ENCODE measurements at regions not wholly inside any gene's neighbourhood (a gene's known extent, or its start where the extent isn't known, plus 50 kb on each side); places are given as distances from the start of the nearest gene placed in this dataset.

GRCh38 chr6:4584801-4585200 lies 191.4 kb upstream of the CDYL start:
- no peak for DNase-seq

- DNase-seq = no peak
These were observed 193.4 kb upstream of the CDYL start for GRCh38 chr6:4582506-4583417.

GRCh38 chr6:4581468-4582385 lies 194.5 kb upstream of the CDYL start:
- DNase-seq = no peak

GRCh38 chr6:4580361-4580760 lies 195.8 kb upstream of the CDYL start:
- DNase-seq = no peak

- DNase-seq = no peak
These were observed 198.8 kb upstream of the CDYL start for GRCh38 chr6:4577406-4577805.

GRCh38 chr6:4575714-4576113 lies 200.5 kb upstream of the CDYL start:
- peak in 1 of 3 experiments; percentile 6 for DNase-seq

- no peak for DNase-seq
These were observed 202.2 kb upstream of the CDYL start for GRCh38 chr6:4574007-4574406.

- no peak for DNase-seq
These were observed 205.2 kb upstream of the CDYL start for GRCh38 chr6:4571011-4571410.

GRCh38 chr6:4568138-4568537 lies 208.1 kb upstream of the CDYL start:
- DNase-seq = no peak

- no peak for DNase-seq
These were observed 209.1 kb upstream of the CDYL start for GRCh38 chr6:4567141-4567540.

- no peak for DNase-seq
These were observed 210.6 kb upstream of the CDYL start for GRCh38 chr6:4565301-4566250.

GRCh38 chr6:4564801-4565271 lies 211.4 kb upstream of the CDYL start:
- DNase-seq = no peak

- no peak for DNase-seq
These were observed 212.3 kb upstream of the CDYL start for GRCh38 chr6:4563877-4564276.

- DNase-seq = no peak
These were observed 213.0 kb upstream of the CDYL start for GRCh38 chr6:4563156-4563555.

GRCh38 chr6:4561773-4562400 lies 214.3 kb upstream of the CDYL start:
- no peak for DNase-seq

- DNase-seq = no peak
These were observed 215.1 kb upstream of the CDYL start for GRCh38 chr6:4561078-4561435.

GRCh38 chr6:4560221-4561077 lies 215.8 kb upstream of the CDYL start:
- no peak for DNase-seq

GRCh38 chr6:4559281-4559875 lies 216.8 kb upstream of the CDYL start:
- no peak for DNase-seq

- DNase-seq = no peak
These were observed 221.6 kb upstream of the CDYL start for GRCh38 chr6:4554645-4555044.

GRCh38 chr6:4553387-4553786 lies 222.8 kb upstream of the CDYL start:
- DNase-seq = no peak

GRCh38 chr6:4550227-4550597 lies 226.0 kb upstream of the CDYL start:
- DNase-seq = no peak
